CD4-positive, alpha-beta T cell treated with Interferon gamma for 1 hour (primary cell): ENCODE measurements at regions not wholly inside any gene's neighbourhood (a gene's known extent, or its start where the extent isn't known, plus 50 kb on each side); places are given as distances from the start of the nearest gene placed in this dataset.
"Not testable (repeated sequence)": the region's sequence is repeated elsewhere in the genome, so short reads cannot be mapped to it uniquely, and the experiment has no call there.

Experiments
- DNase-seq: peaks from one replicate; pipeline ENCODE4 v3.0.0-alpha.2; 2020

GRCh38 chr18:1149709-1150108 lies 245.0 kb downstream of the ADCYAP1 start:
- no peak for DNase-seq

DNA sequence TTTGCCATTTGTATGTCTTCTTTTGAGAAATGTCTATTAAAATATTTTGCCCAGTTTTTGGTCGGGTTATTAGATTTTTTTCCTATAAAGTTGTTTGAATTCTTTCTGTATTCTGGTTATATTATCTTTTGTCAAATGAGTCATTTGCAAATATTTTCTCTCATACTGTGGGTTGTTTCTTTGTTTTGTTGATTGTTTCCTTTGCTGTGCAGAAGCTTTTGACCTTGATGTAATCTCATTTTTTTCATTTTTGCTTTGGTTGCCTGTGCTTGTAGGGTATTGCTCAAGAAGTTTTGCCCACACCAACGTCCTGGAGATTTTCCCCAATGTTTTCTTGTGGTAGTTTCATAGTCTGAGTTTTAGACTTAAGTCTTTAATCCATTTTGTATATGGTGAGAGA lies 245.7 kb downstream of the ADCYAP1 start:
- no peak for DNase-seq

DNA sequence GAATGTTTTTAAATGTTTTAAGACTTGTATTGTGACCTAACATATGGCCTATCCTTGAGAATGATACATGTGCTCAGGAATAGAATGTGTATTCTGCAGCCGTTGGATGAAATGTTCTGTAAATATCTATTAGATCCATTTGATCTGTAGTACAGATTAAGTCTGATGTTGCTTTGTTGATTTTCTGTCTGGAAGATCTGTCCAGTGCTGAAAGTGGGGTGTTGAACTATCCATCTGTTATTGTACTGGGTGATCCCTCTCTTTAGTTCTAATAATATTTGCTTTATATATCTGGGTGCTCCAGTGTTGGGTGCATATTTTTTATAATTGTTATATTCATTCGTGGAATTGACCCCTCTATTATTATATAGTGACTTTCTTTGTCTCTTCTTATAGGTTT lies 248.3 kb downstream of the ADCYAP1 start:
- DNase-seq, result not testable (repeated sequence)

DNA sequence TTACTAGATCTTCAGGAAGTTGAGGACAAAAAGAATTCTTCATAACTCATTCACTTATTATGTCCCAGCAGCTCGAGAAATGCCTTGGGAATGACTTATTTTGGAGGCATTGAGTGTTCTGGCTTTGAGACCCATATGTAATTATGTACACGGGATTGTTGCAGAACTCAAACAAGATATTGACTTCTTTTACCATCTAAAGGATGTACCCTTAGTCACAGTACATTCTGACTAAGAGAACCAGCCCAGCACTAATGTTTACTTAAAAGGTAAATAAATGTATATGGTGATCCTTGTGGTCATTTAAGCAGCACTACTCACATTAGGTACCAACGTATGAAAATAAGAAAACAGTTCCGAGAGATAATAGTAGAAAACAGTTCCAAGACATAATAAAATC lies 268.9 kb downstream of the ADCYAP1 start:
- no peak for DNase-seq

DNA sequence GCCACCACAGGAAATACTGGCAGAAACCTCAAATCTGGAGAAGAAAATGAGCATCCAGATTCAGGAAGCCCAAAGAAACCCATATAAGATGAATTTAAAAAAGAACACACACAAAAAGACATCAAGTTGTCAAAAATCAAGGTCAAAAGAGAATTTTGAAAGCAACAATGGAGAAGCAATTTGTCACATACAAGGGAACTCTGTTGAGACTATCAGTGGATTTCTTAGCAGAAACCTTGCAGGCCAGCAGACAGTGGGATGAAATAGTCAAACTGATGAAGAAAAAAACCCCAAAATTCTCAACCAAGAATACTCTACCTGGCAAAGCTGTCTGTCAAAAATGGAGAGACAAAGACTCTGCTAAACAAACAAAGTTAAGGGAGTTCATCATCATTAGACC lies 272.6 kb downstream of the ADCYAP1 start:
- DNase-seq, result no peak

GRCh38 chr18:1191341-1191740 lies 286.7 kb downstream of the ADCYAP1 start:
- DNase-seq, result no peak

DNA sequence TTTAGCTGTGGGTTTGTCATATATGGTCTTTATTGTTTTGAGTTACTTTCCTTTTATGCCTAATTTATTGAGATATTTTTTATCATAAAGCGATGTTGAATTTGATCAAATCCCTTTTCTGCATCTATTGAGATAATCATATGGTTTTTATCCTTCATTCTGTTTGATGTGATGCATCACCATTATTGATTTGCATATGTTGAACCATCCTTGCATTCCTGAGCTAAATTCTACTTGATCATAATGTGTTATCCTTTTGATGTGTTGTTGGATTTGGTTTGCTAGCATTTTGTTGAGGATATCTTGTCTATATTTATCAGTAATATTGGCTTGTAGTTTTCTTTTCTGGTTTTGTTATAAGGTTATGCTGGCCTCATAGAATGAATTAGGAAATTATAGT lies 308.5 kb downstream of the ADCYAP1 start:
- no peak for DNase-seq

DNA sequence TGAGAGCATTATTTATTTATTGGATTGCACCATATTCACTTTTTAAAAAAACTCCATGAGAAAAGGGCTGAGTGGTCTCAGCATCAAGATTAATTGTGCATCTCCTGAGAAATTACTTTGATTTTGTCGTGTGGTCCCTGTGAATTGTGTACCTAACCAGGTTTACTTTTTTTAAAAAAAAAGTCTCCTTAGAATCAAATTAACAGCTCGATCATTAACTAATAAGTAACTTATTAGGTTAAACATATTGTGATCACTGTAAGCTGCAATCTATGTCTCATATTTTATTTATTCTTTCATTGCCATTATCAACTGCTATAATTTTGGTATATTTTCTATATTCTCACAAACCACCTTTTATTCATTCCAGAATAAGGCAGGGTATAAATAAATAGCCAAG lies 318.2 kb downstream of the ADCYAP1 start:
- no peak for DNase-seq

DNA sequence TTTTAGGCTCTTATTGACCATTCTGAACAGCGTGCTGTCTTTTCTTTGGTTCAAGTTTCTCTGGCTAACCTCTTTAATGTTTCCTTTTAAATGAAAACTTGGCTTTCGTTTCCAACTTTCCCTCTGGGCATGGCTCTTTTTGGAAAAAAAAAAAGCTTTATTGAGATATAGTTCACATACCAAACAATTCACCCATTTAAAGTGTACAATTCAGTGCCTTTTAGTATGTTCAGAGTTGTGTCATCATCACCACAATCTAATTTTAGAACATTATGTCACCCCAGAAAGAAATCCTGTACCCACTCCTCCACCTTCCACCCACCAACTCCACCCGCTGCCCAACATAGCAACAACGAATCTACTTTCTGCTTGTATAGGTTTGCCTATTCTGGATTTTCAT lies 322.4 kb downstream of the ADCYAP1 start:
- DNase-seq, result no peak

DNA sequence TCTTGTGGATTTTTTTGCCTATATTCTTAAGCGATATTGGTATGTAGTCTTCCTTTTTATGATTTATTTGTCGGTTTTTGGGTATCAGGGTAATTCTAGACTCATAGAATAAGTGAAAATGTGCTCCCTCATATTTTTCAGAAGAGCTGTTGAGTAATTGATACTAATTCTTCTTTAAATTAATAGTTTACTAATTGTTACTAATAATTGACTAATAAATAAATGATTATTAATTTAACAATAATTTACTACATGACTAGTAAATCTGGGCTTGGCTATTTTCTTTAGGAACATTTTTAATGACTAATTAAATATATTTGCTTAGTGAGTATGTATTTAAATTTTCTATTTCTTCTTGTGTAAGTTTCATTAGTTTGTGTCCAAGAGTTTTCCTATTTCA lies 325.0 kb downstream of the ADCYAP1 start:
- DNase-seq, result no peak

GRCh38 chr18:1232867-1233266 lies 328.2 kb downstream of the ADCYAP1 start:
- DNase-seq, result no peak

DNA sequence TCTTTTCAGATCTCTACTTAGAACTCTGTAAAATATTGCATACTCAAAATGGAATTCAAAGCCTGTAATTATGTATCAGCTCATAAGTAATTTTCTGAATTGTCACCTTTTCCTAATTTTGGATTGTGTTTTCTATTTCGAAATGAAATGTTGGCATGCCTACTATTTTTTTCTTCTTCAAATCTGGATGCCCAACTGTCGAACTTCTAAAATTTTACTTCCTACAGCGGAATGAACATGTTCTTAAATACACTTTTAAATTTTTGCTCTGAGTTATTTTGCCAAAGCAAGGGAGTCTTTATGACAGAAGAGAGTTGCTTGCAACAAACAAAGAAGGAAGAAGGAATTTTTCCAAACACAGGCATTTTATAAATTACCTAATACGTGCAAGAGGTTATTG lies 336.0 kb downstream of the ADCYAP1 start:
- no peak for DNase-seq

DNA sequence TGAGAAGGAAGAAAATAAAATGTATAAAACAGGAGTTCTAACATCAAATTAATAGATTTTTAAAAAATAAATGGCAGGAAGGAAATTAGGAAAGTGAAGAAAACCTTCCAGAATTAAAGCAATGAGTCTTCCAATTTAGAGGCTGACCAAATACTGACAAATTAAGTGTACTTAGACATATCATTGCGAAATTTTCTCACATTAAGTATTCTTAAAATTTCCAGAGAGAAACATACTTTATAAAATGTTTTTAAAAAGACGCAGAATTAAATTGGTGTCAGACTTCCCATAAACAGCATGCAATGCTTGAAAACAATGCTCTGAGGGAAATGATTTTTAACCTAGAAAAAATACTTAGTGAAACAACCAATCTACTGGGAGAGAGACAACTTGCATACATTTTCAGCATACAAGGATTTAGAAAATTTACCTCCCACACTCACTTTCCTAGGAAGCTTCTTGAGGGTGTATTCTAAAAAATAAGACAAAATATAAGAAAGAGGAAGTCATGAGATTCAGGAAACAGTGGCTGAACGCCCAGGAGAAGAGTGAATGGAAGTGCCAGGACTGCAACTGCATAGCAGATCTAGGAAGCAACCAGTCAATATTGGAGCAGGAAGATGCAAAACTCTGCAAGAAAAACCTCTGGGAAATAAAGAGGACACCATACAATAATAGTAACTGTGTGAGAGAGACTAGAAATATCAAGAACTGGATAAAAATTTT lies 339.9 kb downstream of the ADCYAP1 start:
- no peak for DNase-seq

GRCh38 chr18:1246827-1247226 lies 342.2 kb downstream of the ADCYAP1 start:
- DNase-seq, result no peak

- no peak for DNase-seq
These were observed 347.9 kb downstream of the ADCYAP1 start for GRCh38 chr18:1252534-1252933.

GRCh38 chr18:1252936-1253335 lies 348.3 kb downstream of the ADCYAP1 start:
- DNase-seq, result no peak

GRCh38 chr18:1253827-1254226 lies 349.2 kb downstream of the ADCYAP1 start:
- DNase-seq, result no peak

DNA sequence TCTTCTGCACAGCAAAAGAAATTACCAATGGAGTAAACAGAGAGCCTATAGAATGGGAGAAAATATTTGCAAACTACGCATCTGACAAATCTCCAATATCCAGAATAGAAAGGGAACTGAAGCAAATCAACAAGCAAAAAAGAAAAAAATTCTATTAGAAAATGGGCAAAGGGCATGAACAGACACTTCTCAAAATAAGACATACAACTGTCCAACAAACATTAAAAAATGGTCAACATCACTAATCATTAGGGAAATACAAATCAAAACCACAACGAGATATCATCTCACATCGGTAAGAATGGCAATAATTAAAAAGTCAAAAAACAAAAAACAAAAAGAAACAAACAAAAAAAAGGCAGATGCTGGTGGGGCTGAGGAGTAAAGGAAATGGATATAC lies 356.4 kb downstream of the ADCYAP1 start:
- no peak for DNase-seq

GRCh38 chr18:1267021-1267420 lies 362.4 kb downstream of the ADCYAP1 start:
- no peak for DNase-seq

- no peak for DNase-seq
These were observed 365.4 kb downstream of the ADCYAP1 start for GRCh38 chr18:1270081-1270480.

DNA sequence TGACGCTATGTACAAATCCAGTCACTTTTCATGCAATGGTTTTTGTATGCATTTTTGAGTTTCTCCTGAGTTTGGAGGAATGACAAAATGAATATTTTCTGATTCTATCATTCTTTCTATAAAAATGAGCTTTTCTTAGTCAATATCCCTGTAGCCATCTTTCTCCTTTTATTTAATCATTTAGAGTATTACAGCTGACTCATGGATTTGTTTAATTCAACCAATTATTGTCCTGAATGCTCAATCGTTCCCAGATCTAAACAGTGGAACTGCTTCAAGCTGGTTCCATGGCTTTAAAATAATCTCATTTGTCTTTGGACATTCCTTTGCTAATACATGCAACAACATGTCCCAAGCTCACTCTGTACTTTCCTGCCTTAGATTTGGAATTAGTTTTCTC lies 368.8 kb downstream of the ADCYAP1 start:
- no peak for DNase-seq

GRCh38 chr18:1292167-1292566 lies 387.5 kb downstream of the ADCYAP1 start:
- DNase-seq, result no peak

DNA sequence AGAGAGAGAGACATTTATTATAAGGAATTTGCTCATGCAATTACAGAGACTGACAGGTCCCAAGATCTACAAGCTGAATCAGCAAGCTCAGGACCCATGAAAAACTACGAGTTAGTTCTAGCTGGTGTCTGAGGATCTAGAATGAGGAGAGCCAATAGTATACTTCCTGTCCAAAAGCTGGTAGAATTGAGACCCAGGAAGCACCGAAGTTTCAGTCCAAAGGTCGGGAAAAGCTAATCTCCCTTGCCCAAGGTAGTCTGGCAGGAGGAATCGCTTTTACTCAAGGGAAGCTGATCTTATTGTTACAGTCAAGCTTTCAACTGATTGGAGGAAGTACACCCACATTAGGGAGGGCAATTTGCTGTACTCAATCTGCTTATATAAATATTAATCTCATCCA lies 389.6 kb downstream of the ADCYAP1 start:
- no peak for DNase-seq

GRCh38 chr18:1296237-1296636 lies 391.6 kb downstream of the ADCYAP1 start:
- no peak for DNase-seq

GRCh38 chr18:1302861-1303260 lies 398.2 kb downstream of the ADCYAP1 start:
- no peak for DNase-seq
